Mesenchymal stem cell (in vitro differentiated cells and primary cell): ENCODE measurements at regions not wholly inside any gene's neighbourhood (a gene's known extent, or its start where the extent isn't known, plus 50 kb on each side); places are given as distances from the start of the nearest gene placed in this dataset.

ENCODE experiments used
- DNase-seq: peaks from one replicate; pipeline ENCODE4 v3.0.0-alpha.2; 2013
- H2AFZ ChIP-seq: one replicate; pipeline ENCODE4 v1.6.1; 2013; ENCODE audit warnings: low read depth, mild to moderate bottlenecking, control low read depth, inconsistent platforms, low read length, moderate library complexity
- H2AK5ac ChIP-seq: 2 replicates; pipeline ENCODE4 v1.6.1; 2013; ENCODE audit warnings: low read length, moderate library complexity, mild to moderate bottlenecking, inconsistent platforms; ENCODE audit not compliant: severe bottlenecking
- H2BK120ac ChIP-seq: one replicate; pipeline ENCODE4 v1.6.1; 2013; ENCODE audit warnings: low read depth, mild to moderate bottlenecking, inconsistent platforms, low read length, moderate library complexity
- H2BK12ac ChIP-seq, 2 experiments: one replicate each; pipeline ENCODE4 v1.6.1; 2013; ENCODE audit warnings: inconsistent platforms in 2 of 2, low read length in 2 of 2, mild to moderate bottlenecking in 2 of 2, moderate library complexity in 2 of 2, control low read depth in 1 of 2
- H2BK15ac ChIP-seq: one replicate; pipeline ENCODE4 v1.6.1; 2013; ENCODE audit warnings: mild to moderate bottlenecking, low read depth, inconsistent platforms; ENCODE audit not compliant: poor library complexity, severe bottlenecking
- H2BK5ac ChIP-seq: 2 replicates; pipeline ENCODE4 v1.6.1; 2013; ENCODE audit warnings: low read depth, mild to moderate bottlenecking, low read length, control low read depth, inconsistent platforms; ENCODE audit not compliant: poor library complexity, severe bottlenecking
- H3K14ac ChIP-seq, 2 experiments: one replicate each; pipeline ENCODE4 v1.6.1; 2013; ENCODE audit warnings: inconsistent platforms in 2 of 2, low read length in 2 of 2, control low read depth in 1 of 2, mild to moderate bottlenecking in 1 of 2, moderate library complexity in 1 of 2
- H3K18ac ChIP-seq, 2 experiments: one replicate each; pipeline ENCODE4 v1.6.1; 2013; ENCODE audit warnings: inconsistent platforms in 2 of 2, low read length in 2 of 2, control low read depth in 1 of 2, low read depth in 1 of 2, mild to moderate bottlenecking in 1 of 2
- H3K23ac ChIP-seq, 2 experiments: one replicate each; pipeline ENCODE4 v1.6.1; 2013; ENCODE audit warnings: inconsistent platforms in 2 of 2, low read length in 2 of 2, mild to moderate bottlenecking in 2 of 2, moderate library complexity in 2 of 2, control low read depth in 1 of 2
- H3K27ac ChIP-seq: 2 replicates; pipeline ENCODE4 v1.5.1; 2013; ENCODE audit warnings: mild to moderate bottlenecking, moderate library complexity, low read length, control low read depth, inconsistent platforms; ENCODE audit not compliant: poor library complexity, severe bottlenecking
- H3K27me3 ChIP-seq, 2 experiments: 2 replicates each; pipeline versions ENCODE4 v1.6.1 to v1.7.0; 2013; ENCODE audit warnings: low read length in 2 of 2, mild to moderate bottlenecking in 2 of 2, moderate library complexity in 2 of 2, control low read depth in 1 of 2, inconsistent platforms in 1 of 2; ENCODE audit not compliant: control insufficient read depth in 1 of 2, insufficient read depth in 1 of 2
- H3K36me3 ChIP-seq, 2 experiments: 2 replicates each; pipeline versions ENCODE4 v1.6.1 to v1.7.0; 2013; ENCODE audit warnings: low read length in 2 of 2, control low read depth in 1 of 2, inconsistent platforms in 1 of 2, low read depth in 1 of 2, mild to moderate bottlenecking in 1 of 2; ENCODE audit not compliant: insufficient read depth in 2 of 2, control insufficient read depth in 1 of 2
- H3K4ac ChIP-seq, 2 experiments: one replicate each; pipeline ENCODE4 v1.6.1; 2013; ENCODE audit warnings: inconsistent platforms in 2 of 2, low read length in 2 of 2, mild to moderate bottlenecking in 2 of 2, moderate library complexity in 2 of 2, control low read depth in 1 of 2, low read depth in 1 of 2
- H3K4me1 ChIP-seq: 2 replicates; pipeline ENCODE4 v1.6.1; 2013; ENCODE audit warnings: low read depth, low read length, control low read depth; ENCODE audit not compliant: control insufficient read depth, insufficient read depth
- H3K4me2 ChIP-seq: 2 replicates; pipeline ENCODE4 v1.6.1; 2013; ENCODE audit warnings: low read length, mild to moderate bottlenecking, inconsistent platforms; ENCODE audit not compliant: poor library complexity, severe bottlenecking
- H3K4me3 ChIP-seq, 2 experiments: 2 replicates each; pipeline versions ENCODE4 v1.5.1 to v1.7.0; 2013; ENCODE audit warnings: low read length in 2 of 2, mild to moderate bottlenecking in 2 of 2, control low read depth in 1 of 2, low read depth in 1 of 2; ENCODE audit not compliant: insufficient read depth in 1 of 2
- H3K79me1 ChIP-seq: replicated peaks from 2 replicates; pipeline ENCODE4 v1.6.1; 2013; ENCODE audit warnings: mild to moderate bottlenecking, control low read depth, low read length, inconsistent platforms; ENCODE audit not compliant: poor library complexity, severe bottlenecking
- H3K9ac ChIP-seq: 2 replicates; pipeline ENCODE4 v1.7.0; 2013; ENCODE audit warnings: mild to moderate bottlenecking, low read length, moderate library complexity
- H3K9me3 ChIP-seq: 2 replicates; pipeline ENCODE4 v1.7.0; 2013; ENCODE audit warnings: mild to moderate bottlenecking, low read length; ENCODE audit not compliant: control insufficient read depth
- H4K8ac ChIP-seq: one replicate; pipeline ENCODE4 v1.6.1; 2013; ENCODE audit warnings: inconsistent platforms, mild to moderate bottlenecking, low read length, moderate library complexity
- H4K91ac ChIP-seq: one replicate; pipeline ENCODE4 v1.6.1; 2013; ENCODE audit warnings: mild to moderate bottlenecking, low read length, inconsistent platforms
- WGBS: methylation state at CpG from one replicate; pipeline ENCODE4 v1.1.7; 2013; ENCODE audit warnings: mixed read lengths; 5-methylcytosine and 5-hydroxymethylcytosine counted together

DNA sequence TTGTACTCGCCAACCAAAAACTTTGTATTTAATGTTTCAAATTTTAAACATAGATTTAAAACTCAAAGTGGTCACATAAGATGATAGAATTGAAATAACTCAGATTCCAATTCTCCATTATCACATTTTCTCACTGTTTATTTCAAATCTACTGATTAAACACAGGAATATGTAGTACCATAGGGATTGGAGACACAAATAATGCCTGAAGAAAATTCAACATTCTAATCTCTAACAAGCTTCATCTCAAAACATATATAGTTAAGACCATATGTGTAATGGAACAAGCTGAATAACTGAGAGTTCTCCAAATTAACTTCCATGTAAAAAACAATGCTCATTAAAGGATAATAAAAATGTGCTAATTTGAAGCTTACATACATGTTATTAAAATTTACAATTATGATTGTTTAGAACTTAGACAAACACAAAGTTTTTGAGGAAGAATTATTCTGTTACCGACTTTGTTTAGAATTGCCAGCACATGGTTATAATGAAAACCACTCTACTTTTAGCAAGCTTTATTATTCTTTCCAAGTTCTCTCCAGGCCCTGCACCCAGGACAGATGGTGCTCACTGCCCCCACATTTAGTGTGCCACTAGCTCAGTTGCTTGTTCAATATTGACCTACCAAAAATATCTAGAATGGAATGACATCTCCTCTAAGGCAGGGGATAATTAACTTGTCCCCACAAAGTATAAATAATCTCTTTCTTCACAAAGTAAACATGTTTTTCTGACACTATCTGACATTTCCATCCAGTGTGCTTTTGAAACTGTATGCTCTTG lies 467.2 kb downstream of the TTLL7 start:
- no peak overlapping the region for H4K91ac ChIP-seq
- H3K18ac ChIP-seq = no peak overlapping the region
- no peak overlapping the region for H3K4me2 ChIP-seq
- H3K36me3 ChIP-seq = no peaks in the 10 kb centered on the region
- H3K4ac ChIP-seq = no peak overlapping the region
- H2AK5ac ChIP-seq = no peak overlapping the region
- H3K23ac ChIP-seq = no peak overlapping the region
- H3K4me3 ChIP-seq = no peak overlapping the region
- no peak overlapping the region for H3K9ac ChIP-seq
- H2BK5ac ChIP-seq = no peak overlapping the region
- H3K4me1 ChIP-seq = no peaks in the 10 kb centered on the region
- H4K8ac ChIP-seq = no peak overlapping the region
- H3K27ac ChIP-seq = no peak overlapping the region
- H2BK120ac ChIP-seq = no peak overlapping the region
- H2BK15ac ChIP-seq = no peak overlapping the region
- H3K14ac ChIP-seq = no peak overlapping the region
- no peak overlapping the region for H2BK12ac ChIP-seq
- H3K79me1 ChIP-seq = no peaks in the 10 kb centered on the region
- no peaks in the 10 kb centered on the region for H3K9me3 ChIP-seq
- H2AFZ ChIP-seq = no peak overlapping the region
- H3K27me3 ChIP-seq = no peaks in the 10 kb centered on the region
- 88% methylated on average over 1 of the region's 2 CpGs for WGBS
- DNase-seq = no peak

DNA sequence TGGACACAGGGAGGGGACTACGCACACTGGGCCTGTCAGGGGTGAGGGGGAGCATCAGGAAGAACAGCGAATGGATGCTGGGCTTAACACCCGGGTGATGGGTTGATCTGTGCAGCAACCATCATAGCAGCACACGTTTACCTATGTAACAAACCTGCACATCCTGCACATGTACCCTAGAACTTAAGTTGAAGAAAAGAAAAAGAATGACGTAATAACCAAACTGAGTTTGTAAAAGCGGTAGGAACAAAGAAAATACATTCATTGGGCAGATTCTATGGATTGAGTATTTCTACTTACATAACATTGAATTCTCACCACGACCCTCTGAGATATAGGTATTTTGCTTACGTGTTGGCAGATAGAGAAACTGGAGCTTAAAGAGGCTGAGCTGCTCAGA lies 468.4 kb downstream of the TTLL7 start:
- 93% methylated on average over 2 of the region's 8 CpGs for WGBS
- Histone ChIP-seq H2BK12ac (no peak overlapping the region), H3K18ac (no peak overlapping the region), H3K4me3 (no peak overlapping the region), H3K14ac (no peak overlapping the region), H2BK5ac (no peak overlapping the region), H2AK5ac (no peak overlapping the region), H3K79me1 (no peaks in the 10 kb centered on the region), H3K9ac (no peak overlapping the region), H3K27ac (no peak overlapping the region), H4K8ac (no peak overlapping the region), H3K9me3 (no peaks in the 10 kb centered on the region), H3K27me3 (no peaks in the 10 kb centered on the region), H4K91ac (no peak overlapping the region), H3K4me1 (no peaks in the 10 kb centered on the region), H3K36me3 (no peaks in the 10 kb centered on the region), H2BK120ac (no peak overlapping the region), H2AFZ (no peak overlapping the region), H3K4me2 (no peak overlapping the region), H3K4ac (no peak overlapping the region), H2BK15ac (no peak overlapping the region), H3K23ac (no peak overlapping the region)
- no peak for DNase-seq

DNA sequence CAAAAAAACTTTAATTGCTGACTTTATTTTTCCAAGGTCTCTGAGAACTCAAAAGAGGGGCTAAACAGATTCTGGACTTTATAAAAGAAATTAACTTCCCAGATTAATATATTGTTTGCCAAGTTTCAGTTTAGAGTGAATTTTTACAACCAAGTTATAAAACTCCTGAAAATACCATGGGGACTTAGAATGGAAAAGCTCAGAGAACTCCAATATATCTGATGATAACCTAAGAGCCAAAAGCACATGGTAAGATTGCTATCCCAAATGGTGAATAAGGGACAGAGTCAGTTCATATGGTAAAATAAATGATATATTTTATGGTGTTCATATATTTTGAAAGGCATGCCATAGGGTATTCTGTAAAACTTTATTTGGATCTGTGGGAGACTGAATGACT lies 470.9 kb downstream of the TTLL7 start:
- H3K36me3 ChIP-seq = no peaks in the 10 kb centered on the region

DNA sequence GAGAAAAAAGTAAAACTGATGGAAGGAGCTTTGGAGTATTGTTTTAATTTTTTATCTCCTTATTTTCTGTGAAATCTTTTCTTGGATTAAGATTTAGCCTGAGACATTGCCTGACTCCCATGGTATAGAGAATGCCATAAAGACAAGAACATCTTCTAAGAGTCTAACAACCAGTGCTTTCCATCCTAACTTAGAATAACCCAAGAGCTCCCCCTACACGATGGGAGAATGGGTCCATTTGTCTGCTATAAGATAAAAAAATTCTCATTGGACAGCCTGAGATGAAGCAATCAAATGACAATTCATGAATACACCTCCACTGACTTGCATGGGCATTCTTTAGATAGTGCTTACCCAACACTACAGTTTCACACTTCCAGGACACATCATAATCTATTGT lies 478.1 kb downstream of the TTLL7 start:
- WGBS = 44% methylated on average over 1 of the region's 1 CpG
- Histone ChIP-seq H3K27ac (no peak overlapping the region), H4K91ac (no peak overlapping the region), H2BK120ac (no peak overlapping the region), H3K9ac (no peak overlapping the region), H3K23ac (no peak overlapping the region), H3K36me3 (no peaks in the 10 kb centered on the region), H3K27me3 (no peaks in the 10 kb centered on the region), H2AK5ac (no peak overlapping the region), H3K9me3 (no peaks in the 10 kb centered on the region), H3K4me2 (no peak overlapping the region), H3K4me1 (no peaks in the 10 kb centered on the region), H3K4me3 (no peak overlapping the region), H2BK5ac (no peak overlapping the region), H3K4ac (no peak overlapping the region), H2AFZ (no peak overlapping the region), H2BK12ac (no peak overlapping the region), H3K14ac (no peak overlapping the region), H4K8ac (no peak overlapping the region), H2BK15ac (no peak overlapping the region), H3K18ac (no peak overlapping the region), H3K79me1 (no peaks in the 10 kb centered on the region)
- no peak for DNase-seq

More for the DNA sequence above, 470.9 kb downstream of the TTLL7 start:
- no peak for DNase-seq
- Histone ChIP-seq H3K23ac (no peak overlapping the region), H2AK5ac (no peak overlapping the region), H2AFZ (no peak overlapping the region), H3K27ac (no peak overlapping the region), H3K27me3 (no peaks in the 10 kb centered on the region), H3K79me1 (no peaks in the 10 kb centered on the region), H2BK120ac (no peak overlapping the region), H3K4me1 (no peaks in the 10 kb centered on the region), H2BK15ac (no peak overlapping the region), H3K4ac (no peak overlapping the region), H4K91ac (no peak overlapping the region), H2BK12ac (no peak overlapping the region), H3K9ac (no peak overlapping the region), H2BK5ac (no peak overlapping the region), H3K9me3 (no peaks in the 10 kb centered on the region), H3K4me2 (no peak overlapping the region), H4K8ac (no peak overlapping the region), H3K4me3 (no peak overlapping the region), H3K18ac (no peak overlapping the region), H3K14ac (no peak overlapping the region)
